NOMO-1 (cell line): ENCODE measurements at regions not wholly inside any gene's neighbourhood (a gene's known extent, or its start where the extent isn't known, plus 50 kb on each side); places are given as distances from the start of the nearest gene placed in this dataset.
A peak's percentile ranks its signal among the peaks of the same experiment; 100 is the strongest.

Experiments
- DNase-seq, 2 experiments: peaks; one replicate each; lab custom pipeline; 2025; ENCODE audit not compliant: unreplicated experiment in 2 of 2; lab: John Stamatoyannopoulos, UW

DNA sequence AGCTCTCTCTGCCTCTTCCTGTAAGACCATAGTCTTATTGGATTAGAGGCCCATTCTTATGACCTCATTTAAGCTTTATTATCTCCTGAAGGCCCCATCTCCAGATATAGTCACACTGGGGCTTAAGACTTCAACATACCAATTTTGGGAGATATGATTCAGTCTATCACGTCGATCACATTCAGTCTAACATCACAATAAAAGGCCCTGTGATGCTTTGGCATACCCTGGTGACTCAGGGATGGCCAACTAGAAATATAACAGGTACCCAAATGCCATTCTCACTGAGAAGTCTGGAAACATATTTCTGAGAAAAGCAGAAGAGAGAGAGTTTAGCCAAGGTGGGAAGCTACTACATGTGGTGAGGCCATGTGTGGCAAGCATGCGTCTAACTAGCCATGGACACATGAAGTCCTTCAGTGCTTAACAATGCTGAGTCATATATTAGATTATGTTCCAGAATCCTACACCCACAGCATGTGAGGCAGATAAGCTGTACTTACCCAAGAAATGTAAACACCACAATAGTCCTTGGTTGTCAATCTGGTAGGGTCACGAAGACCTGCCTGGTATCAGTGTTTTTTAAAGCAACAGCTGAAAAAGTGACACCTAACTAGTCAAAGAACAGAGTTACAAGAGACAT lies 485.1 kb downstream of the FOXO1 start:
- DNase-seq: peak in 1 of 2 experiments; percentile 4

DNA sequence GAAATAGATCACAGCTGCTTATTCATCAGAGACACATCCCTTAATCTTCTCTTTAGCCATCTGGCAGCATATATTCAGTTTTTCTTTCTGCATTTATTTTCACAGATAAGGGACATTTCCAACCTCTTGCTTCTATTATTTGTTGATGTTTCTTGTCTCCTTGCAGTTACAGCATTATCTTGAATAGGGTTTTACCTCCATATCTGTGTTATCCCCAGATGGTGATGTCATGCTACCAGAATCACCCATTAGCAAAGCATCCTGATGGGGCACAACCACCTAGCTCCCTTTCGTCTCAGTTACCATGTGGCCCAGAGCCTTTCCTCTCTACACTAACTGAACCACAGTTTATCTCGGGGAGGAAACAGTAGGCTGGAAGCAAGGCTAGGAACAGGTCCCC lies 483.9 kb downstream of the FOXO1 start:
- DNase-seq: no peak

DNA sequence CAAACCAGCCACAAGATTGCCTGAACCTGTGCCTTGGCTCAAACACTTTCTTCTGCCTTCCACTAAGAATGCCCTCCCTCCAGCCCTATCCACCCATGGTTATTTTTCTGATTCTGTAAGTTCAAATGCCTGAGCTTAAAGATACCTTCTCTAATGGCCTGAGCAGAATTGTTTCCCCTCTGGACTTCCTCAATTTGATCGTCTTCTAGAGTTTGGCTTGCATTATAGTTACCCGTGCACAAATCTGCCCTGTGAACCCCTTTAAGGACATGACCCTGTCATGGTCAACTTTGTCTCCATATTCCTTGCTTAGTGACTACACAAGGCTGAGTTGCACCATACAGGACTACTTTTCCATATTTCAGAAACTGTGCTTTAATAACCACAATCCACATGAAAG lies 481.0 kb downstream of the FOXO1 start:
- DNase-seq: no peak

DNA sequence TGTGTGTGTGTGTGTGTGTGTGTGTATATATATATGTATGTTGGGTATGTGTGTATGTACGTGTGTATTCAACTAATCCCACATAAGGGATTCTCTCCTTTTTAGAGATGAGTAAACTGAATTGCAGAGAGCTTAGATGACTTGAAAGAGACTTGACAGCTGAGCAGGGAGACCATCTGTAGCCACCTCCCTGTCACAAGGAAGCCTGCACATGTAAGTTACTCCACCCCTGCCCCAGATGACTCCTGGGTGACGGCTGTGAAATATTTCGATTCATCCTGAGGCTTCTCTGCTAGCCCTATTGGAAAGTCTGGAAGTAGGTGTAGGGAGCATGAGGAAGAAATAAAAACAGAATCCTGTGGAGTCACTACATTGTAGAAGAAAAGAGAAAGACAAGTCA lies 480.4 kb downstream of the FOXO1 start:
- no peak for DNase-seq

DNA sequence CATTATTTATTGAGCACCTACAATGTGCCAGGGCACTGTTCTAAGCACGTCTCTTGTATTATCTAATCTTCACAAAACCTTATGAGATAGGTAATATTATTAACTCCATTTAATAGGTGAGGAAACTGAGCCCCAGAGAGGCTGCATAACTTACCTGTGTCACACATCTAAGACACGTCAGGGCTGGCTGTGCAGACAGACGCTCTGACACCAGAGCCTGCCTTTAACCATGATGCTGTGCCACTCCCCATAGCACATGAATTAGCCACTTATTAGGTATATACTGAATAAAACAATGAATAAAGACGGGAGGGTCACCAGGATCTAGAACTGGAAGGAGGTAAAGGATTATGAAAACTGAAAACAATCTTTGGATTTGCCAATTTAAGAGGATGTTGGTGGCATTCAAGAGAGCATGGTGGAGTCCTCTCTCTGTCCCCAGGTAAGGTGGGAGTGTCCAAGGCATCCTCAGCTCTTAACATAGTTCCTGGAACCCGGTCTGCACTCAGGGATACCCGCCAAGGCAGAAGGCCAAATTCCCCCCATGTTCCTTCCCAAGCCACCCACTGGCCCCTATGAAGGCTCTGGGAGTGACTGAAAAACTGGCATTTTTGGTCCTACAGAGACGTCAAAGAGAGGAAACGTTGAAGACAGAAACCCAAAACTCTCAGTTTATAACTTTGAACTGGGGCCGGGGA lies 479.7 kb downstream of the FOXO1 start:
- DNase-seq: no peak

DNA sequence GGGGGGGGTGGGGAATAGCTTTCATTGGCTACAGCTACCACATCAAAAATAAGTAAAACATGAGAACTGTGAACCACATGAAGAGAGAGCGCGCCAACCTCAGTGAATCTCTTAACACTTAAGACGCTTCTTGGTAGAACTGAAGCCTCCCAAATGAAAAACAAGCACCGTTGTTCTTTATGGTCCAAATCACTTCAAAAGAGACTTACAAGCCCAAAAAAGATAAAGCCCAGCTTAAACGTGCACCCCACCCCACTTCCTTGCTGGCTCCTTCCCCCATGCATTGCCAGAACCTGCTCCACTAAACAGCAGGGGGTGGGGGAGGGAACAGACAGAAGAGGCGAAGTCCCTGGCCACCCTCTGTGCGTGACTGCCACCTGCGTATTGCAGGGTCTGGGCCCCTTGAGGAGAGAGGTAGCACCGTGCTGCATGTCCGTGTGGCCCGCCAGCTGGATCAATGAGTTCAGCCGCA lies 479.1 kb downstream of the FOXO1 start:
- DNase-seq: no peak

DNA sequence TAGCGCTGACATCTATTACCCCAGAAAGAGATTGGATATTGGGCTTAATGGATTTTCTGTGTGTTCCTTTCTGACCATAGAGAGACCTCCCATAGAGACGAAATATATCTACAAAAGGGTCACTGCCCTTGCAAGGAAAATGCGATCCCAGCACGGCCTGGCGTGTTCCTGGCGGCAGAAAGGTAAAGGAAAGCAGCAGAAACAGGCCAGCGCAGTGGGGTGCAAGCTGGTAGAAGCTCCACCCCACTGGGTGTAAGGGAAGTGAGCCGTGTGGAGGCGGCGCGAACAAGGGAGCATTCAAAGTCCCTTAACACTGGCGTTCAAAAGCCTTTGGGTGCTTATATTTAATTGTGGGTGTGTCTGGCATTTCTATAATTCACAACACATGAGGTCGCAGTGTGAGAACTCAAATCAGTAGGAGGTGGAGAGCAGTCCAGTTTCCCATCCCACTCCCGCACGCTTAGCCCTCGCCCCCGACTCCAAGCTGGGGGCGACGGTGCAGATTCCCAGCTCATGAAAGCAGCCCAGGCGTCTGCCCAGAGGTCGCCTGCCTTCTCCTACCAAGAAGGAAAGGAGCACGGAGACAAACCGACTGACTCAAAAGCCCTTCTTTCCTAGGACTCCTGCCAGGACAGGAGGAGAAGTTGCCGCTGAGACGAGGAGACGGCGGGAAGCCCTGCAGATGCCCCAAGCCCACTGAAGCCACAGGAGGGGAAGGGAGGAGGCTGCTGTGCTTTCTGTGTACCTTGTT lies 478.4 kb downstream of the FOXO1 start:
- DNase-seq: no peak

DNA sequence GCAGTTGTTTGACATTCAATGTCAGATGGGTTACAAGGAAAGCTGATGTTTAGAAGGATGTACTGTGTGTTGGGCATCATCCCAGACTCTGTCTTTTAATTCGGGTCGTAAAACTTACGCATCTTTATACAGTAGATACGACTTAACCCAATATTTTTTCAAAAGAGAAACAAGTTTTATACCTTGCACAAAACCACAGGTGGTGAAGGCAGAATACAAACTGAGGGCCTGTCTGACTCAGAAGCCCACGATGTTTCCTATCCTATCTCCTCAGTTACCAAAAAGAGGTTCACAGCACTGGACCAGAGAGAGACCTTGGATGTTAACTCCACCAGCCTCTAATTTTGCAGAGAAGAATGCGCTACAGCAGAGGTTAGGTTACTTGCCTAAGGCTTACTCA lies 477.0 kb downstream of the FOXO1 start:
- DNase-seq: no peak

DNA sequence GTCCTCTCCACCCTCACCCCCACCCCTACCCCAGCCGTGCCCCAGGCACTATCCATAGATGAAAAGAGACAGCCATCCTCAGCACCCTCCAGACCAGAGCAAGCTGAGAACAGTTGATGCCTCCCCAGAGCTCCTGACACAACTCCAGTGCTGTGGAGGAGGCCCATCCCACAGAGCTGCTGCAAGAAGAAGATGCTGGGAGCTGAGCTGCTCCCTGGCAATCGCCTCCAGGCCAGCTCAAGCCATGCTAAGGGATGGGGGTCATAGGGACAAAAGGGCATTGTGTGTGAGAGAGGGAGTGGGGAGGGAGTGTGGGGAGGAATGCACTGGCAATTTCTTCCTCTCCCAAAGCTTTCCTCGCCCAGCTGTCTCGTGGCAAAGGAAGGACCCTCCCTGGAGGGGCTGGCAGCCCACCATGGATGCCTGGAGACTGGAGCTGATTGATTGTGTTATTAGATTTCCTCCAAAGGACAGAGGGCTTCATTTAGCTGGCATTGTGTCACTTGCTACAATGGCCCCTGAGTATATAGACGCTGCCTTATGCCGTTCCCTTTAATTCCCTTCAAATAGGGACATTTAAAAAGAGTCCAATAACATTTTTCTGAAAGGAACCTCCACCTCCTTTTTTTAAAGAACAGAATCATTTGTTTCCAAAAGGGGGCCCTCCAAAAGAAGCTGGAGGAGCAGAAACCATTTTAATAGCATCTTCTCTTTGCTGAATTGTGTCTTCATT lies 476.4 kb downstream of the FOXO1 start:
- no peak for DNase-seq

DNA sequence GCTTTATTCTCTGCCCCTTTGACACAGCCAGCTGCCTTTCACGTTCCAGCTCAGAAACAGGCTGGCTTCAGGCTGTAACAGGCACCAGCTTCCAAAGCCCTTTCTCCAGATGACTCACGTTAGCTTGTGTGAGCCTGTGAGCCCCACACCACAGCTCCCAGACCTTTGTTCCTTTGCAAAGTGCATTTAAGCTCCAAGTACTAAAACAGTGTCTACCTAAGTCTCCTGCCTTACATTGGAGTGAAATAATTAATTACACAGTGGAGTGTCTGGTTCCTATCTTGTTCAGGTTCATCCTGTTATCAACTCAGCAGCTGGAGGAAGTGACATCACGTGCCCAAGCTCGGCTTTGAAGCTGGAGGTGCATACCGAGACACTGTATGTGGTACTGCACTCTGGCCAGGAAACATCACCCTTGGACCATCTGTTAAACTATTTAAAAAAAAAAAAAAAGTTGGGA lies 475.8 kb downstream of the FOXO1 start:
- no peak for DNase-seq

DNA sequence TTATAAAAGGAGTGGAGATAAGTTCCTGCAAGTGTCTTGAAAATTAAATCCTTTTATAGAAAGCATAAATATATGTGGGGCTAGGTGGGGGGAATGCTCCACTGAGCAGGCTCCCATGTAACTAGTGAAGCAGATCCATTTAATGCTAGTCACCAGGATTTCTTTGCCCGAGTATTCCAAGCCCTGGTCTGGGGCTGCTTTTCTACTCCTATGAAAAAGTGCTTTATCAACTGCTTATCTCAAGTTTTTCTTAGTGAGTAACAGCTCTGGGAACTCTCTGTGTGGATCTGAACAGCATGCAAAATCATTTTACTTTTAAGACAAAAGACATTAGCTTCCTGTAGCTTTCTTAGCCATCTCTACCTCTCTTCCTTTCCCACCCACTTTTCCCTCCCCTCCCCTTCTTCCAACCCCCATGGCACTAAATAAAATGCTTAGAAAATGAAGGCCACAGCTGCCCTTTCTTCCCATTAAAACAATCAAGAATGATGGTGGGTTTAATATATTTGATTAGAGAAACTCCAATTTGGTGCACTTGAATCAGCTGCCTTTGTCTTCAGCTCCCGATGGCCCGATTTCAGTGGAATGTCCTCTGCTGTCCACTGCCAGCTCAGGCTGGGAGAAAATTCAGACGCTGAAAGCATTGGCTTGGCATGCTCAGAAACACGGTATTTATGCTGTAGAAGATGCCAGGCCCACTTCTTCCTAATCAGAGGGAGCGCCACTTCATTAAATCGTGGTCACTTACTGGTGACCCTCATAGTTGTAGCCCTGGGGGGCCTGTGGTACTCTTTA lies 475.1 kb downstream of the FOXO1 start:
- no peak for DNase-seq

DNA sequence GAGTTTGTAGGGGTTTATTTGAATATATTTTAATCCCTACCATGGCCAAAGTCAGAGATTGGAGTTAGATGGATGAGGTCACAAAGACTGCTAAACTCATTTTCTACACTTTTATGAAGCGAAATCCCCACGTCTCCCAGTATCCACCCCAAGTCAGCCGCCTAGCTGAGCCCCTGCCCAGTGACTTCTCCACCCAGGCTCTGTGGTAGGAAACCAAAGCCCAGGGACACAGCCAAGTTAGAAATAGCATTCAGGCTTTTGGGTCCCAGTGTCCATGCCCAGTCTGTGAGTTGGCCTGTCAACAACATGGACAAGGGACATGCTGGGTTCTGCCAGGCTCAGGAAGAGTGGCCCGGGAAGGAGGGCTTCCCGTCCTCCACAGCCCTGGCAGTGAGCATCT lies 474.0 kb downstream of the FOXO1 start:
- no peak for DNase-seq

DNA sequence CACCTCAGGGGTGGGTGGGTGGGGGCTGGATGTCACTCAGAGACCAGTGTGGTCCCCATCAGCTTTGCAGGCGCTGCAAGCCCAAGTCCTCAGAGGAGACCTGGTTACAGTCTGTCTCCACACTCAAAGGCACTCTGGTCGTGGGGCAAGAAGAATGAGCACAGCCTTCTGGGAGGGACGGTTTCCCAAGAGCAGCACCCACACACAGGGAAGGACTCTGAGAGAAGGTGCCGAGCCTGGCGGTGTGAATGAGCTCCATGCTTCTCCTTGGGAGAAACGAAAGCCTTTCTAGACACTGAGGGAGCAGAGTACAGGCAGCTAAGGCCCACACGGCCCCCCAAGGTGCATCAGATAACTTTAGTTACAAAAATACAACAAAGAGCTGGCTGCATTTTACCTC lies 473.6 kb downstream of the FOXO1 start:
- DNase-seq: no peak

DNA sequence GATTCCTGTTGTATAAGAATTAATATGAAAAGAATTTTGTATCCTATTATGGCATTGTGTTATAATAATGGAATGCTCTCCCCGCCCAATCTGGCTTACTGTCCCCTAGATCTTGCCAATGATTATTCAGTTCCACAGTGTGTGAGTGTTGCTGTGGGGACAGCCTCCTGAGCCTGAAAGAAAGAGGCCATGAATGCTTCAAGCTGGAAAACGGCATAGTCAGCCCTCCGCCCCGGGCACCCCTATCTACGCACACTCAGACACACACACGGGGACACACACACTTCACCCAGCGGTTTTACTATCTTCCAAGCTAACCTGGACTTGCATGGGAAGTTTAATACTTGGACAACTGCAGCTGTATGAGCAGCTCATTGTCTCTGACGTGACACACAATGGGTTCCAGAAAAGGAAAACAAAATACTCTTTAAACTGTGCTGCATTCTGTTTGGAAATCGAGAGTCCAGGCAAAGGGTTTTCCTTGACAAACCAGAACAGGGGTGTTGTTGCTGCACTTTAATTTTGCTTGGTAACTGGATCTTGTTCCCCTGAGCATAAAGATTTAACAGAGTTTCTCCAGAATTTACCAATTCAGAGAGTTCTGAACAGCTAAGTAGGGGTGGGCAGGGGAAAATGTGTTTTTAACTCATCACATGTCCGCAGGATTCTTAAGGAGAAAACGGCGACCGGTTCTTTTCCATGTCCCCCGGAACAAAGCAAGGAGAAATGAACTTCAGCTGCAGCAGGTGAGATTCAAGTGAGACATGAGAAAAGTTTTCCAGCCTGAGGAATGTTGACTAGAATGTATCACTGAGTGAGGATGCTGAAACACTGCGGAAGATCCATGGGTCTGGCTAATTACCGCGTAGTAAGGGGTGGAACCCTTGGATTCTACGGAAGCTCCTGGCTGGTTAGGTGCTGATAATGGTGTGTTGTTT lies 472.9 kb downstream of the FOXO1 start:
- DNase-seq: no peak

DNA sequence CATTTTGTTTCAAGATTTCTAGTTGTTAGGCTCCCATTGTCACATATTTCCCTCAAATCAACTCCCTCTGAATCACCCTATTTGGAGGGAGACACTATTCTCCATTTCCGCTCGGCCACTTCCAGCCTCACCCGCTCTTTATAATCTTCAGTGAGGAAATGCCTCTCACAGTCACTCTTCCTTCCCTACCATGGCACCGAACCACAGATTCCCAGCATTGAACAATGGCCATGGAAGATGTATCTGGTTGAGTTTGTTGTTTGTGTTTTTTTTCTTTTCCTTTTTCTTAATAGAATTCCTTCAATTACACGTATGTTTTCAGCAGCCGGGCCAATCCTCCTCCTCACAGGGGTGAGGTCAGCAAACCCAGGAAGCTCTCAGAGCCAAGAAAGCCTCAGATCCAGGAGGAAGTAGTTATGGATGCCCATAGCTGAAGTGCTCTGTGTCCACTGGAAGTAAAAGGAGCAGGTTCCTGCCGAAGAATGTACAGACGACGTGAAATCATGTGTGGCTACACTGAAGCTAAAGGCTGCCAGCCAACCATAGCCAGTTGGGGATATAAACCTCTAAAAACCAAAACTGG lies 472.1 kb downstream of the FOXO1 start:
- no peak for DNase-seq

DNA sequence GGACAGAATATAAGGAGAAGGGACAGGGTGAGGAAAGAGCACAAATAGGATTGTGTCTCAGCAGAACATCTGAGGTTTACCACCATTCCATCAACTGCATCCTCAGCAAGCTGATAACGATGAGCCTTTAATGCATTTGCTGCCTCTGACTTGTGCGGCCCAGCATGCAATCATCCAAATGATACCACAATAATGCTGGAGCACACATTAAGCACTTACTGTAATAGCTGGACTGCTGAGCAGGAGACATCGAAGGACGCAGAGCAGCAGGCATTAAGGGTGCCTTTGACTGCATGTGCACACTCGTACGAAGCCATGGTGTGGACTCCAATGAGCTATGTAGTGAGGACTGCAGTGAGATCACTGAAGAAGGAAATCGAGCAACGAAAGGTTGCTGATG lies 469.4 kb downstream of the FOXO1 start:
- DNase-seq: no peak

DNA sequence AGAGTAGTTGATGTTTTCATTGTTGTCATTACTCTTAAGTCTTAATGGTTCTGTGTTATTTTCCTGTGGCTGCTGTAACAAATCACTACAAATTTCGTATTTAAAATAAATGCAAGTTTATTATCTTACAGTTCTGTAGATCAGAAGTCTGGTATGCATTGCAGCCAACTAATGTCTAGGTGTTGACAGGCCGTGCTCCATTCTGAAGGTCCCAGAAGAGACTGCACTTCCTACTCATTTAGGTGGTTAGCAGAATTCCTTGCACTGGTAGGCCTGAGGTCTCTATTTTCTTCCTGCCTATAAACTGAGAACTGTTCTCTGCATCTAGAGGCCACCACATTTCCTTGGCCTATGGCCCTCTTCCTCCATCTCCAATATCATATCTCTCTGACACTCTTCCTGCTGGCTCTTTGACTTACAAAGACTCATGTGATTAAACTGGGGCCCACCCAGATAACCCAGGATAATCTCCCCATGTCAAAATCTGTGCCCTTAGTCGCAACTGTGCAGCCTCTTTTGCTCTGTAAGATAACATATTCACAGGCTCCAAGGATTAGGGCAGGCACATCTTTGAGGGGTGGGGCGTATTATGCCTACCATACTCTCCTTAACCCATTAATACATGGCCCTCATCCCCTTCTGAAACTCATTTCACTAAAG lies 468.4 kb downstream of the FOXO1 start:
- DNase-seq: no peak

DNA sequence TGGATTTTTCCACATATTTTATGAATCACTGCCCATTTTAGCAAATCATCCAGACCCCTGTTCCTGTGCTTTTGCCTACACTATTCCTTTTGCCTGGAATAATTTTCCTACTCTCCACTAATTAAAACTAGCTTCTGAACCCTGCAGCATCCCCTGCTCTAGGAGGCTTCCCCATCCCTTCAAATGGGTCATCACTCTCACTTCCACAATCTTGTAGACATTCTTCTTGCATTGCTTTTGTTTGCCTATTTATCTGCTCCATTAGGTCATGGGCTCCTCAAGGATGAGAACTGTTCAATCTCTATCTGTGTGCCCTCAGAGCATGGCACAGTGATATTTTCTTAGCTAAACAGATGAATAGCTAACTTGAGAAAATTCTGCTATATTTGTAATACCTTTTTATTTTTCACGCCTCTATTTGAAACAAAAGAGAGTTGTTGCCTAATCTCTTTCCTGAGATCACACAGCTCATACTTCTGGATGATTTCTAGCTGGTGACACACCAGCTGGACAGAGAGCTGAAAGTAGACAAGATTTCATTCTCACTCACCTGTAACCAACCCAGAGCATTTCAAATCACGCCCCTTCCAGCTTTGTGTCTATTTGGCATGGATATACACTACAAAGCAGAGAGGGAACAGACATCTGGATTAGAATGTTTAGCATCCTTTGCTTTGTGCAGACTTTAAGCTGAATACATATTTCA lies 466.0 kb downstream of the FOXO1 start:
- peak in 1 of 2 experiments; percentile 29 for DNase-seq
